ENCODE measurements at regions not wholly inside any gene's neighbourhood (a gene's known extent, or its start where the extent isn't known, plus 50 kb on each side); places are given as distances from the start of the nearest gene placed in this dataset.

DNA sequence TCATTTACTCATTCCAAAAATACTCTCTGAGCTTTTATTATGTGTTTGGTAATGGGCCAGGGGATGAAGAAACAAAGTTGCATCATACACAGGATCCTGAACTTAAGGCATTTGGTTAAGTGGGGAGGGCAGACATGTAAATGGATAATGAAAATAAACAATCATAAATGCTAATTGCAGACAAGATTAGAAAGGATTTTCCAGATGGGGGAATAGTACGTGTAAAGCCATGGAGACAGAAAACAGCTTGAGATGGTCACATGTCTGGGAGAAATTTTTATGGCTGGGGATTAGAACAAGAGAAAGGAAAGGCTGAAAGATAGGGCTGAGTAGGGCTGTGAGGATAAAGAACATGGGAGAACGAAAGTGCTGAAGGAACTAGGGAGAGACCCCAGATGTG is 534.3 kb upstream of the LARGE1 start:
- H3K4me3 ChIP-seq (ENCODE audit: low read depth, low read length) = no peak overlapping the region
- no peaks in the 10 kb centered on the region for H3K9me3 ChIP-seq (ENCODE audit: control insufficient read depth, insufficient read depth, low read length)
- peaks cover 2% of the 10 kb centered on the region for H3K27me3 ChIP-seq (ENCODE audit: control insufficient read depth, insufficient read depth, low read length)
- H3K4me1 ChIP-seq (ENCODE audit: control insufficient read depth, insufficient read depth, low read length) = no peaks in the 10 kb centered on the region
- H3K36me3 ChIP-seq (ENCODE audit: control insufficient read depth, insufficient read depth, low read length) = no peaks in the 10 kb centered on the region
- H3K9ac ChIP-seq (ENCODE audit: low read depth, low read length) = no peak overlapping the region

GRCh38 chr22:34462795-34463194 is 542.5 kb upstream of the LARGE1 start:
- Histone ChIP-seq H3K27me3 (ENCODE audit: control insufficient read depth, insufficient read depth, low read length) (no peaks in the 10 kb centered on the region), H3K9ac (ENCODE audit: low read depth, low read length) (no peak overlapping the region), H3K36me3 (ENCODE audit: control insufficient read depth, insufficient read depth, low read length) (no peaks in the 10 kb centered on the region), H3K4me1 (ENCODE audit: control insufficient read depth, insufficient read depth, low read length) (no peaks in the 10 kb centered on the region), H3K4me3 (ENCODE audit: low read depth, low read length) (no peak overlapping the region), H3K9me3 (ENCODE audit: control insufficient read depth, insufficient read depth, low read length) (no peaks in the 10 kb centered on the region)

GRCh38 chr22:34475886-34476285 is 555.6 kb upstream of the LARGE1 start:
- H3K27me3 ChIP-seq (ENCODE audit: control insufficient read depth, insufficient read depth, low read length) = no peaks in the 10 kb centered on the region
- H3K36me3 ChIP-seq (ENCODE audit: control insufficient read depth, insufficient read depth, low read length) = no peaks in the 10 kb centered on the region
- H3K9me3 ChIP-seq (ENCODE audit: control insufficient read depth, insufficient read depth, low read length) = no peaks in the 10 kb centered on the region
- no peak overlapping the region for H3K9ac ChIP-seq (ENCODE audit: low read depth, low read length)
- no peaks in the 10 kb centered on the region for H3K4me1 ChIP-seq (ENCODE audit: control insufficient read depth, insufficient read depth, low read length)
- no peak overlapping the region for H3K4me3 ChIP-seq (ENCODE audit: low read depth, low read length)

DNA sequence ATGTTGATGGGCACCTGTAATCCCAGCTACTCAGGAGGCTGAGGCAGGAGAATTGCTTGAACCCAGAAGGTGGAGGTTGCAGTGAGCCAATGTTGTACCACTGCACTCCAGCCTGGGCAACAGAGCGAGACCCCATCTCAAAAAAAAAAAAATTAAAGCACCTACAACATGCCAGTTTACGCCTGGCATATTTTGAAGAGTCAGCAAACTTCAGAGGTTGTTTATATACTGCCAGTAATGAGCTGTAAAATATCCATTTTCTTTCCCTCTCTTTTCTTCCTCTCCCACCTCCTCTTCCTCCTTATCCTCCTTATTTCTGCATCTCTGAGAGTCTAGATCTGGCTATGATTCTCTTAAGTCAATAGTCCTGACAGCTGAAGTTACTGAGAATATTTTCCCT is 556.5 kb upstream of the LARGE1 start:
- H3K9ac ChIP-seq (ENCODE audit: low read depth, low read length) = no peak overlapping the region
- H3K4me3 ChIP-seq (ENCODE audit: low read depth, low read length) = no peak overlapping the region
- H3K27me3 ChIP-seq (ENCODE audit: control insufficient read depth, insufficient read depth, low read length) = no peaks in the 10 kb centered on the region
- H3K36me3 ChIP-seq (ENCODE audit: control insufficient read depth, insufficient read depth, low read length) = no peaks in the 10 kb centered on the region
- no peaks in the 10 kb centered on the region for H3K9me3 ChIP-seq (ENCODE audit: control insufficient read depth, insufficient read depth, low read length)
- H3K4me1 ChIP-seq (ENCODE audit: control insufficient read depth, insufficient read depth, low read length) = no peaks in the 10 kb centered on the region

DNA sequence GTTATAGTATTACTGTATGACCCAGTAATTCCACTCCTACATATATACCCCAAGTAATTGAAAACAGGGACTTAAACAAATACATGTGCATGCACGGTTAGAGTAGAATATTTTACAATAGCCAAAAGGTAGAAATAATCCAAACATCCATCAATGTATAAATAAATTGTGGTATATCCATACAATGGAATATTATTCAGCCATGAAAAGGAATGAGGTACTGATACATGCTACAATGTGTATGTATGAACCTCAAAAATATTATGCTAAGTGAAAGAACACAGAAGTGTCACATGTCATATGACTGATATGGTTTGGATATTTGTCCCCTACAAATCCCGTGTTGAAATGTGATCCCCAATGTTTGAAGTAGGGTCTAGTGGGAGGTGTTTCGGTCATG is 560.8 kb upstream of the LARGE1 start:
- H3K4me3 ChIP-seq (ENCODE audit: low read depth, low read length) = no peak overlapping the region
- H3K4me1 ChIP-seq (ENCODE audit: control insufficient read depth, insufficient read depth, low read length) = no peaks in the 10 kb centered on the region
- H3K27me3 ChIP-seq (ENCODE audit: control insufficient read depth, insufficient read depth, low read length) = no peaks in the 10 kb centered on the region
- no peak overlapping the region for H3K9ac ChIP-seq (ENCODE audit: low read depth, low read length)
- H3K36me3 ChIP-seq (ENCODE audit: control insufficient read depth, insufficient read depth, low read length) = no peaks in the 10 kb centered on the region
- no peaks in the 10 kb centered on the region for H3K9me3 ChIP-seq (ENCODE audit: control insufficient read depth, insufficient read depth, low read length)

DNA sequence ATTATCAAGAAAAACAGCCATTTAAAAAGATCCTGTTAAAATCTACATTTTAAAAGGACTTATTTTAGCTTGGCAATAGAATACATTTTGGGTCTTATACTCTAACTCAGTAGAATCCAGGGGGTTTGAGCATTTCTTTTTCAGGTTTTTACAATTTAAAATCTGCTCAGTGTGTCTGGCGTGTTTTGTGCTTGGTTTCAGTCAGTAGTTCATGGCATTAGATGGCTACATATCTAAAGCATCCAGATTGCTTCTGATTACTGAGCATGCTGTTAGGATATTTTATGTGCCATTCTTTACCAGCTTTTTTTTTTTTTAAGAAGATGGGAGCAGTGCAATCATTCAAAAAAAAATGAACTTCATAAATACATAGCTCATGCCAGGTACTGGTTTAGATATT is 566.1 kb upstream of the LARGE1 start:
- Histone ChIP-seq H3K9ac (ENCODE audit: low read depth, low read length) (no peak overlapping the region), H3K4me1 (ENCODE audit: control insufficient read depth, insufficient read depth, low read length) (no peaks in the 10 kb centered on the region), H3K36me3 (ENCODE audit: control insufficient read depth, insufficient read depth, low read length) (no peaks in the 10 kb centered on the region), H3K9me3 (ENCODE audit: control insufficient read depth, insufficient read depth, low read length) (no peaks in the 10 kb centered on the region), H3K4me3 (ENCODE audit: low read depth, low read length) (no peak overlapping the region), H3K27me3 (ENCODE audit: control insufficient read depth, insufficient read depth, low read length) (no peaks in the 10 kb centered on the region)

DNA sequence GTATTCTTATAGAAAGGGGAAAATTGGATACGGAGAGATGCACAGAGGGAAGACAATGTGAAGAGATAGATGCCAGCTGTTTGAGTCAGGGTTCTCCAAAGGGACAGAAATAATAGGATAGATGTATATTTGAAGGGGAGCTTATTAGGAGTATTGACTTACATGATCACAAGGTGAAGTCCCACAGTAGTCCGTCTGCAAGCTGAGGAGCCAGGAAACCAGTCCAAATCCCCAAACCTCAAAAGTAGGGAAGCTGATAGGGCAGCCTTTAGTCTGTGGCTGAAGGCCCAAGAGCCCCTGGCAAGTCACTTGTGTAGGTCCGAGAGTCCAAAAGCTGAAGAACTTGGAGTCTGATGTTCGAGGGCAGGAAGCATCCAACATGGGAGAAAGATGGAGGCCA is 569.6 kb upstream of the LARGE1 start:
- H3K4me1 ChIP-seq (ENCODE audit: control insufficient read depth, insufficient read depth, low read length) = no peaks in the 10 kb centered on the region
- no peak overlapping the region for H3K9ac ChIP-seq (ENCODE audit: low read depth, low read length)
- H3K4me3 ChIP-seq (ENCODE audit: low read depth, low read length) = no peak overlapping the region
- no peaks in the 10 kb centered on the region for H3K9me3 ChIP-seq (ENCODE audit: control insufficient read depth, insufficient read depth, low read length)
- no peaks in the 10 kb centered on the region for H3K36me3 ChIP-seq (ENCODE audit: control insufficient read depth, insufficient read depth, low read length)
- H3K27me3 ChIP-seq (ENCODE audit: control insufficient read depth, insufficient read depth, low read length) = no peaks in the 10 kb centered on the region

GRCh38 chr22:34490886-34491285 is 570.6 kb upstream of the LARGE1 start:
- H3K4me3 ChIP-seq (ENCODE audit: low read depth, low read length) = no peak overlapping the region
- no peaks in the 10 kb centered on the region for H3K36me3 ChIP-seq (ENCODE audit: control insufficient read depth, insufficient read depth, low read length)
- no peaks in the 10 kb centered on the region for H3K9me3 ChIP-seq (ENCODE audit: control insufficient read depth, insufficient read depth, low read length)
- H3K9ac ChIP-seq (ENCODE audit: low read depth, low read length) = no peak overlapping the region
- no peaks in the 10 kb centered on the region for H3K27me3 ChIP-seq (ENCODE audit: control insufficient read depth, insufficient read depth, low read length)
- H3K4me1 ChIP-seq (ENCODE audit: control insufficient read depth, insufficient read depth, low read length) = no peaks in the 10 kb centered on the region

DNA sequence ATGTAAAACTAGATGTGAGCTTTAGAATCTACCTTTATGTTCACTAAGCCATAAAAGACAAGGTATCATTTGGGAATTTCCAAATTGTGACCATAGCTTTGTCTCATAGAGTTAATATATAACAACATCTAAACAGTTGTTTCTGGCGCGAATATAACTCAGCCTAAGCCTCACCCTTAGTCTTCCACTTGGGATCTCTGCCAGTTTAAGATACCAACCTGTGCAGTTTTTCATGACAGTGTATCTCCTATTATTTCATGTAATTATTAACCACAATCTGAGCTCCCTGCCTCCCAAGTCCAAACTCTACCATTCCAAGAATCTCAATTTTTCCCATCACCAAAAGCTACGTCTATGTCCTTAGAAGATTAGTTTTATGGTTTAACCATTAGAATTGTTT is 572.5 kb upstream of the ISX start:
- H3K27me3 ChIP-seq (ENCODE audit: control insufficient read depth, insufficient read depth, low read length) = no peaks in the 10 kb centered on the region
- no peaks in the 10 kb centered on the region for H3K36me3 ChIP-seq (ENCODE audit: control insufficient read depth, insufficient read depth, low read length)
- H3K4me1 ChIP-seq (ENCODE audit: control insufficient read depth, insufficient read depth, low read length) = no peaks in the 10 kb centered on the region
- no peak overlapping the region for H3K4me3 ChIP-seq (ENCODE audit: low read depth, low read length)
- H3K9ac ChIP-seq (ENCODE audit: low read depth, low read length) = no peak overlapping the region
- no peaks in the 10 kb centered on the region for H3K9me3 ChIP-seq (ENCODE audit: control insufficient read depth, insufficient read depth, low read length)

- no peak overlapping the region for H3K4me3 ChIP-seq (ENCODE audit: low read depth, low read length)
- H3K27me3 ChIP-seq (ENCODE audit: control insufficient read depth, insufficient read depth, low read length) = no peaks in the 10 kb centered on the region
- no peaks in the 10 kb centered on the region for H3K9me3 ChIP-seq (ENCODE audit: control insufficient read depth, insufficient read depth, low read length)
- no peaks in the 10 kb centered on the region for H3K36me3 ChIP-seq (ENCODE audit: control insufficient read depth, insufficient read depth, low read length)
- H3K9ac ChIP-seq (ENCODE audit: low read depth, low read length) = no peak overlapping the region
- no peaks in the 10 kb centered on the region for H3K4me1 ChIP-seq (ENCODE audit: control insufficient read depth, insufficient read depth, low read length)
Measured at GRCh38 chr22:34501366-34501965, 564.5 kb upstream of the ISX start.

DNA sequence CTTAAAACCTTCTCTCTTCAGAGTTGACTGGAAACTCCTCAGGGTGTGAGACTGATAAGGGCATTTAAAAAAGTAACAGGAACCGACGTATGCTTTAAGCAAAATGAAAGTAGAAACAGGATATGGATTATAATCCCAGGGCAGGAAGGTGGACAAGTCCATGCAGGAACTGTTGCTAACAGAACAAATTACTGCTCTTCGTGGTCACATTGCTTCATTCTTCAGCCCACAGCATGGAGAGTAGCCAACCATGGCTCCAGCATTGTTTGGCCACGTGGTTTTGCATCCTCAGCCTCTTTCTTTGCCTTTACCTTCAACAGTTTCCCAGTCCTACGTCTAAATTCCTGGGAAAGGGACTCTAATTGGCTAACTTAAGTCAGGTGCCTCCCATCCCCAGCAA is 563.1 kb upstream of the ISX start:
- no peaks in the 10 kb centered on the region for H3K27me3 ChIP-seq (ENCODE audit: control insufficient read depth, insufficient read depth, low read length)
- no peaks in the 10 kb centered on the region for H3K4me1 ChIP-seq (ENCODE audit: control insufficient read depth, insufficient read depth, low read length)
- no peak overlapping the region for H3K4me3 ChIP-seq (ENCODE audit: low read depth, low read length)
- H3K36me3 ChIP-seq (ENCODE audit: control insufficient read depth, insufficient read depth, low read length) = no peaks in the 10 kb centered on the region
- H3K9me3 ChIP-seq (ENCODE audit: control insufficient read depth, insufficient read depth, low read length) = no peaks in the 10 kb centered on the region
- H3K9ac ChIP-seq (ENCODE audit: low read depth, low read length) = no peak overlapping the region

- Histone ChIP-seq H3K27me3 (ENCODE audit: control insufficient read depth, insufficient read depth, low read length) (no peaks in the 10 kb centered on the region), H3K4me1 (ENCODE audit: control insufficient read depth, insufficient read depth, low read length) (no peaks in the 10 kb centered on the region), H3K9me3 (ENCODE audit: control insufficient read depth, insufficient read depth, low read length) (no peaks in the 10 kb centered on the region), H3K4me3 (ENCODE audit: low read depth, low read length) (no peak overlapping the region), H3K36me3 (ENCODE audit: control insufficient read depth, insufficient read depth, low read length) (no peaks in the 10 kb centered on the region), H3K9ac (ENCODE audit: low read depth, low read length) (no peak overlapping the region)
Measured at GRCh38 chr22:34508797-34509196, 557.2 kb upstream of the ISX start.

DNA sequence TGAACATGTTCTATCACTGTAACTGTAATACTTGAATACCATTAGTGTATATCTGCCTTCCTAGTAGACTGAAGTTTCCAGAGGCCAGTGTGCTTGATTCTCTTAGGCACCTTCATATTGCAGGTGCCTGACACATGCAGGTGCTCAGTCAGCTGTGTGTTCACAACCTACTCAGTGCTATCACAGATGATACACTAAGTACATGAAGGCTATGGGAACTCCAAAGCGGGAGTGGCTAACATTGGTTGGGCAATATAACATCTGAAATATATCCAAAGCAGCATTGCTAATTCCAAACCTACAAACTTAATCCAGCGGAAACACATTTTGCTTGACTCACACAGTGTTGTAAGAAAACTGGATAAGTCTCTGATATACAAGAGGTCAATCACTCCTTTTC is 539.3 kb upstream of the ISX start:
- H3K4me1 ChIP-seq (ENCODE audit: control insufficient read depth, insufficient read depth, low read length) = no peaks in the 10 kb centered on the region
- H3K9me3 ChIP-seq (ENCODE audit: control insufficient read depth, insufficient read depth, low read length) = no peaks in the 10 kb centered on the region
- no peak overlapping the region for H3K4me3 ChIP-seq (ENCODE audit: low read depth, low read length)
- no peaks in the 10 kb centered on the region for H3K27me3 ChIP-seq (ENCODE audit: control insufficient read depth, insufficient read depth, low read length)
- H3K9ac ChIP-seq (ENCODE audit: low read depth, low read length) = no peak overlapping the region
- no peaks in the 10 kb centered on the region for H3K36me3 ChIP-seq (ENCODE audit: control insufficient read depth, insufficient read depth, low read length)
